ENCODE measurements at regions not wholly inside any gene's neighbourhood (a gene's known extent, or its start where the extent isn't known, plus 50 kb on each side); places are given as distances from the start of the nearest gene placed in this dataset.

GRCh38 chr6:50959081-50959641 is 140.5 kb downstream of the TFAP2B start:
- 0 out of 2 replicates have a peak, but pooled peaks cover 4% of the 10 kb centered on the region for H4K20me1 ChIP-seq (ENCODE audit: insufficient read depth, low read length)
- no peak overlapping the region for H3K9ac ChIP-seq (ENCODE audit: low read length)

DNA sequence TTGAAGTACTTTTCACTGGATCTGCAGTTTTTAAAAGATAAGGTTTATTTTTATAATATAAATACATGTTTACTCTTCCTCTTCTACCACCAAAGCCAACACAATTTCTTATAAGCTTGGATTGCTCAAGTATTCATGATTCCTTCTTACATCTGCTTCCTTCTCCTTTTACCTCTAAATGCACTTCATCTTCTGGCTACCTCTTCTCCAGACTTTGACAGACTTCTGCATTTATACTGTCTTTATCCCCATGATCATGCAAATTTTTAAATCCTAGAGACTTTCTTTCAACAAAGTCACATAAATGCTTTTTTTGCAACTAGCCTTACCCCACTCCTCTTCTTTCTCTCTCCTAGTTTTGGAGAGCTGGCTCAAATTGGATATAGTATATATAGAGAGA is 142.9 kb downstream of the TFAP2B start:
- no peak overlapping the region for H2AFZ ChIP-seq (ENCODE audit: low read length)
- no peak overlapping the region for H3K9ac ChIP-seq (ENCODE audit: low read length)
- H3K27me3 ChIP-seq (replicated peaks; ENCODE audit: insufficient read depth, low read length): peaks cover 9% of the 10 kb centered on the region; the same call in 1 of the 2 replicates
- no peak overlapping the region for H3K4me2 ChIP-seq (ENCODE audit: low read depth, low read length)
- no peaks in the 10 kb centered on the region for H3K36me3 ChIP-seq (replicated peaks; ENCODE audit: insufficient read depth, low read length)
- no peak overlapping the region for H3K27ac ChIP-seq (ENCODE audit: low read length)
- no peak overlapping the region for H3K4me3 ChIP-seq (ENCODE audit: low read length)
- no peaks in the 10 kb centered on the region for H3F3A ChIP-seq (ENCODE audit: insufficient read depth, low read length)
- no peaks in the 10 kb centered on the region for H3K79me2 ChIP-seq (ENCODE audit: low read length)
- 0 out of 2 replicates have a peak, but pooled peaks cover 4% of the 10 kb centered on the region for H4K20me1 ChIP-seq (ENCODE audit: insufficient read depth, low read length)
- no peak for TF ChIP-seq EZH2phosphoT487 (IDR thresholded peaks at IDR 0.05; ENCODE audit: low read length)
- H3K9me3 ChIP-seq (replicated peaks; ENCODE audit: insufficient read depth, low read length): no peaks in the 10 kb centered on the region
- H3K4me1 ChIP-seq (ENCODE audit: low read length): no peaks in the 10 kb centered on the region
- DNase-seq: no peak
- no peaks in the 10 kb centered on the region for H3K9me2 ChIP-seq (replicated peaks; ENCODE audit: insufficient read depth, low read length)

More at GRCh38 chr6:50959081-50959641, 140.5 kb downstream of the TFAP2B start:
- H3K4me3 ChIP-seq (ENCODE audit: low read length): no peak overlapping the region
- H3K79me2 ChIP-seq (ENCODE audit: low read length): no peaks in the 10 kb centered on the region
- no peaks in the 10 kb centered on the region for H3K4me1 ChIP-seq (ENCODE audit: low read length)
- H3K27ac ChIP-seq (ENCODE audit: low read length): no peak overlapping the region
- no peaks in the 10 kb centered on the region for H3K36me3 ChIP-seq (replicated peaks; ENCODE audit: insufficient read depth, low read length)
- H3K27me3 ChIP-seq (replicated peaks; ENCODE audit: insufficient read depth, low read length): no peaks in the 10 kb centered on the region
- no peaks in the 10 kb centered on the region for H3K9me3 ChIP-seq (replicated peaks; ENCODE audit: insufficient read depth, low read length)
- H3K4me2 ChIP-seq (ENCODE audit: low read depth, low read length): no peak overlapping the region
- no peak for TF ChIP-seq EZH2phosphoT487 (IDR thresholded peaks at IDR 0.05; ENCODE audit: low read length)
- TF ChIP-seq, protein P1, sequence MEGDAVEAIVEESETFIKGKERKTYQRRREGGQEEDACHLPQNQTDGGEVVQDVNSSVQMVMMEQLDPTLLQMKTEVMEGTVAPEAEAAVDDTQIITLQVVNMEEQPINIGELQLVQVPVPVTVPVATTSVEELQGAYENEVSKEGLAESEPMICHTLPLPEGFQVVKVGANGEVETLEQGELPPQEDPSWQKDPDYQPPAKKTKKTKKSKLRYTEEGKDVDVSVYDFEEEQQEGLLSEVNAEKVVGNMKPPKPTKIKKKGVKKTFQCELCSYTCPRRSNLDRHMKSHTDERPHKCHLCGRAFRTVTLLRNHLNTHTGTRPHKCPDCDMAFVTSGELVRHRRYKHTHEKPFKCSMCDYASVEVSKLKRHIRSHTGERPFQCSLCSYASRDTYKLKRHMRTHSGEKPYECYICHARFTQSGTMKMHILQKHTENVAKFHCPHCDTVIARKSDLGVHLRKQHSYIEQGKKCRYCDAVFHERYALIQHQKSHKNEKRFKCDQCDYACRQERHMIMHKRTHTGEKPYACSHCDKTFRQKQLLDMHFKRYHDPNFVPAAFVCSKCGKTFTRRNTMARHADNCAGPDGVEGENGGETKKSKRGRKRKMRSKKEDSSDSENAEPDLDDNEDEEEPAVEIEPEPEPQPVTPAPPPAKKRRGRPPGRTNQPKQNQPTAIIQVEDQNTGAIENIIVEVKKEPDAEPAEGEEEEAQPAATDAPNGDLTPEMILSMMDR (IDR thresholded peaks at IDR 0.05; ENCODE audit: low read length): no peak
- no peak for TF ChIP-seq EZH2 (optimal IDR thresholded peaks at IDR 0.05; ENCODE audit: low read depth, low read length)
- H3K9me2 ChIP-seq (replicated peaks; ENCODE audit: insufficient read depth, low read length): no peaks in the 10 kb centered on the region
- DNase-seq: no peak
- H3F3A ChIP-seq (ENCODE audit: insufficient read depth, low read length): no peaks in the 10 kb centered on the region
- no peak overlapping the region for H2AFZ ChIP-seq (ENCODE audit: low read length)

DNA sequence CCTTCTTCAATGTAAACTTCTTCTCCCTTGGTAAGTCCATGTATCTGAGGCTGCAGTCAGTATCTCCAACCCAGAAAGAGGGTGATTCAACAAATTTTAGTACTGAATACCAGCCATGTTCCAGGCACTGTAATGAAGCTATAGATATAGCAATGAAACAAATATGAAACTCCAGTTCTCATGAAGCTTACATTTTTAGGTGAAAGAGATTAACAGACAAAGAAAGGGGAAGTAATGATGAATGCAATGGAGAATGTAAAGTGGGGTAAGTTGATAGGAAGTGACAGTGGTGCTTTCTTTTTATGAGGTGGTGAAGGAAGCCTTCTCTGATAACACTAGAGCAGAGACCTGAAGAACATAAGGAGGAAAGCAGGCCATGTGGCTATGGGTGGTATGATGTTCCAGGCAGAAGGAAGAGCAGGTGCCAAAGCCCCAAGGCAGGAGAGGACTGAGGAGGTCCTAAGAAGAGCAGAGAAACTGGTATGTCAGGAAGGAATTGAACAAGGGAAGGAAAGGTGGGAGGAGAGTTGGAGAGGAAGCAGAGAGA is 143.6 kb downstream of the TFAP2B start:
- Histone ChIP-seq H3K79me2 (ENCODE audit: low read length) (no peaks in the 10 kb centered on the region), H3K9ac (ENCODE audit: low read length) (no peak overlapping the region), H3K4me3 (ENCODE audit: low read length) (no peak overlapping the region), H2AFZ (ENCODE audit: low read length) (no peak overlapping the region), H3K9me2 (replicated peaks; ENCODE audit: insufficient read depth, low read length) (no peaks in the 10 kb centered on the region), H3K27me3 (replicated peaks; ENCODE audit: insufficient read depth, low read length) (peaks cover 9% of the 10 kb centered on the region; the same call in 1 of the 2 replicates), H3K36me3 (replicated peaks; ENCODE audit: insufficient read depth, low read length) (no peaks in the 10 kb centered on the region), H3F3A (ENCODE audit: insufficient read depth, low read length) (no peaks in the 10 kb centered on the region), H3K9me3 (replicated peaks; ENCODE audit: insufficient read depth, low read length) (no peaks in the 10 kb centered on the region), H3K4me1 (ENCODE audit: low read length) (no peaks in the 10 kb centered on the region), H4K20me1 (ENCODE audit: insufficient read depth, low read length) (0 out of 2 replicates have a peak, but pooled peaks cover 6% of the 10 kb centered on the region), H3K4me2 (ENCODE audit: low read depth, low read length) (no peak overlapping the region), H3K27ac (ENCODE audit: low read length) (no peak overlapping the region)
- DNase-seq: no peak
- TF ChIP-seq EZH2 (optimal IDR thresholded peaks at IDR 0.05; ENCODE audit: low read depth, low read length) (no peak), EZH2phosphoT487 (IDR thresholded peaks at IDR 0.05; ENCODE audit: low read length) (no peak)
- TF ChIP-seq, protein P1 (IDR thresholded peaks at IDR 0.05; ENCODE audit: low read length): no peak

- Histone ChIP-seq H2AFZ (ENCODE audit: low read length) (no peak overlapping the region), H3K9ac (ENCODE audit: low read length) (no peak overlapping the region), H3K9me2 (replicated peaks; ENCODE audit: insufficient read depth, low read length) (no peaks in the 10 kb centered on the region), H3K27ac (ENCODE audit: low read length) (no peak overlapping the region), H3F3A (ENCODE audit: insufficient read depth, low read length) (no peaks in the 10 kb centered on the region), H3K4me2 (ENCODE audit: low read depth, low read length) (no peak overlapping the region), H3K9me3 (replicated peaks; ENCODE audit: insufficient read depth, low read length) (no peaks in the 10 kb centered on the region), H3K36me3 (replicated peaks; ENCODE audit: insufficient read depth, low read length) (no peaks in the 10 kb centered on the region), H3K4me1 (ENCODE audit: low read length) (no peaks in the 10 kb centered on the region), H3K79me2 (ENCODE audit: low read length) (no peaks in the 10 kb centered on the region), H3K27me3 (replicated peaks; ENCODE audit: insufficient read depth, low read length) (peaks cover 9% of the 10 kb centered on the region; the same call in 1 of the 2 replicates), H3K4me3 (ENCODE audit: low read length) (no peak overlapping the region), H4K20me1 (ENCODE audit: insufficient read depth, low read length) (0 out of 2 replicates have a peak, but pooled peaks cover 6% of the 10 kb centered on the region)
- no peak for DNase-seq
- TF ChIP-seq EZH2 (optimal IDR thresholded peaks at IDR 0.05; ENCODE audit: low read depth, low read length): no peak
- TF ChIP-seq, protein P1 (IDR thresholded peaks at IDR 0.05; ENCODE audit: low read length): no peak
- no peak for TF ChIP-seq EZH2phosphoT487 (IDR thresholded peaks at IDR 0.05; ENCODE audit: low read length)
Measured at GRCh38 chr6:50963952-50964351, 145.3 kb downstream of the TFAP2B start.
